ENCODE measurements at regions not wholly inside any gene's neighbourhood (a gene's known extent, or its start where the extent isn't known, plus 50 kb on each side); places are given as distances from the start of the nearest gene placed in this dataset.
"Not testable (repeated sequence)": the region's sequence is repeated elsewhere in the genome, so short reads cannot be mapped to it uniquely, and the experiment has no call there.

GRCh38 chr2:175599966-175600831 is 401.9 kb downstream of the LNPK start:
- DNase-seq = no peak

- DNase-seq = no peak
Measured at GRCh38 chr2:175597286-175597685, 404.8 kb downstream of the LNPK start.

GRCh38 chr2:175595139-175595538 is 406.9 kb downstream of the LNPK start:
- DNase-seq = no peak

GRCh38 chr2:175593686-175594525 is 408.2 kb downstream of the LNPK start:
- DNase-seq = not testable (repeated sequence)

GRCh38 chr2:175588213-175588612 is 406.7 kb upstream of the ATP5MC3 start:
- not testable (repeated sequence) for DNase-seq

- DNase-seq = no peak
Measured at GRCh38 chr2:175585496-175585895, 404.0 kb upstream of the ATP5MC3 start.

GRCh38 chr2:175580652-175581051 is 399.1 kb upstream of the ATP5MC3 start:
- DNase-seq = no peak

GRCh38 chr2:175579646-175580045 is 398.1 kb upstream of the ATP5MC3 start:
- no peak for DNase-seq

GRCh38 chr2:175577368-175577970 is 396.0 kb upstream of the ATP5MC3 start:
- no peak for DNase-seq

- no peak for DNase-seq
Measured at GRCh38 chr2:175576875-175577274, 395.4 kb upstream of the ATP5MC3 start.

- DNase-seq = no peak
Measured at GRCh38 chr2:175576270-175576669, 394.8 kb upstream of the ATP5MC3 start.

GRCh38 chr2:175575346-175576258 is 394.1 kb upstream of the ATP5MC3 start:
- peak; percentile 3 for DNase-seq

GRCh38 chr2:175574069-175574468 is 392.6 kb upstream of the ATP5MC3 start:
- no peak for DNase-seq

- DNase-seq = no peak
Measured at GRCh38 chr2:175571078-175571653, 389.7 kb upstream of the ATP5MC3 start.

- no peak for DNase-seq
Measured at GRCh38 chr2:175568109-175568730, 386.7 kb upstream of the ATP5MC3 start.

GRCh38 chr2:175567435-175568061 is 386.0 kb upstream of the ATP5MC3 start:
- no peak for DNase-seq

- no peak for DNase-seq
Measured at GRCh38 chr2:175560521-175561169, 379.1 kb upstream of the ATP5MC3 start.

- no peak for DNase-seq
Measured at GRCh38 chr2:175559613-175560012, 378.1 kb upstream of the ATP5MC3 start.

- no peak for DNase-seq
Measured at GRCh38 chr2:175557810-175558377, 376.4 kb upstream of the ATP5MC3 start.

- DNase-seq = no peak
Measured at GRCh38 chr2:175553910-175554309, 372.4 kb upstream of the ATP5MC3 start.

Data from activated CD4-positive, alpha-beta T cell treated with anti-CD3 and anti-CD28 coated beads, Interleukin-10, Interleukin-2, amounts not matched to agents 100 ng/mL and 50 ng/mL, durations not matched to agents 16 hours and 8 hours (primary cell).